NCI-H1694 treated with DMSO at 0.1 percent for 48 hours (cell line): ENCODE measurements at regions not wholly inside any gene's neighbourhood (a gene's known extent, or its start where the extent isn't known, plus 50 kb on each side); places are given as distances from the start of the nearest gene placed in this dataset.
A peak's percentile ranks its signal among the peaks of the same experiment; 100 is the strongest.

ENCODE experiments used
- DNase-seq: peaks from one replicate; lab custom pipeline; 2025; lab: John Stamatoyannopoulos, UW

DNA sequence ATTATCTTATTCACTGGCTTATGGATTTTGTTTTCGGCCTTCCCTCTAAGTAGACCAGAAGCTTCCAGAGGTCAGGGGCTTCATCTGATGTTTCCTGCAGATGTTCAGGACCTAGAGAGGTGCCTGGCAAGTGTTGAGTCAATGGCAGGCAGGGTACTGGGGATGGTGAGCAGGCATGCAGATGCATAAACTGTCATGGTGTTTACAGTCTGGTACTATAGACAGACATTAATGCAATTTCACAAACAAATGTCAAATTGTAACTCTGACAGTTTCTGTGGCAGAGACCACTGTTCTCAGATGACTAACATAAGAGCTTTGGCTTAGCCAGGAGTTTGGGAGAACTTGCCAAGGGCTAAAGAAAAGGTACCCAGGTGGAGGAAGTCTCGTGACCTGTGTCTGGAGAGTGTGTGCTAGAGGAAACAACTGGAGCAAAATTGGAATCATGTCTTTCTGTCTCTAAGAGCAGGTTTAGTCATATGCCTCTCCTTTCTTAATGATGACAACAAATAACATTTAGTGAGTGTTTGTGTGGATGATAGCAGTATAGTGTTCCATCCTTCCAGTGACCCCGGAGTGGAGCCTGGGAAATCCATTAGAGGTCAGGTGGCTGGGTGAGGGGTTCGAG, 53.7 kb upstream of the TRAK1 start:
- no peak for DNase-seq

DNA sequence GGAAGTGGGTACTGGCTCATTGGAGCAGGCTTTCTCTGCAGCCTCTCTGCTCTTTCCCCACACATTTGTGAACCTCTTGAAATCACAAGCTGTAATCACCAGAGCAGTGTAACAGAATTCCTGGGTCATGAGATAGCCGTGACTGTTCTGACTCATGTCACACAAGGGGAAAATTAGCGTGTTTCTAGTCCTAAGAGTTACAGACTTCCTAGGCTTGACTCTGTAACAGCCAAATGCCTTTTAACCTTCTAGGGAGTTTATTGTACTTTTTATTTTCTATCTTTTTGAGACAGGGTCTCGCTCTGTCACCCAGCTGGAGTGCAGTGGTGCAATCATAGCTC, 54.7 kb upstream of the TRAK1 start:
- no peak for DNase-seq

DNA sequence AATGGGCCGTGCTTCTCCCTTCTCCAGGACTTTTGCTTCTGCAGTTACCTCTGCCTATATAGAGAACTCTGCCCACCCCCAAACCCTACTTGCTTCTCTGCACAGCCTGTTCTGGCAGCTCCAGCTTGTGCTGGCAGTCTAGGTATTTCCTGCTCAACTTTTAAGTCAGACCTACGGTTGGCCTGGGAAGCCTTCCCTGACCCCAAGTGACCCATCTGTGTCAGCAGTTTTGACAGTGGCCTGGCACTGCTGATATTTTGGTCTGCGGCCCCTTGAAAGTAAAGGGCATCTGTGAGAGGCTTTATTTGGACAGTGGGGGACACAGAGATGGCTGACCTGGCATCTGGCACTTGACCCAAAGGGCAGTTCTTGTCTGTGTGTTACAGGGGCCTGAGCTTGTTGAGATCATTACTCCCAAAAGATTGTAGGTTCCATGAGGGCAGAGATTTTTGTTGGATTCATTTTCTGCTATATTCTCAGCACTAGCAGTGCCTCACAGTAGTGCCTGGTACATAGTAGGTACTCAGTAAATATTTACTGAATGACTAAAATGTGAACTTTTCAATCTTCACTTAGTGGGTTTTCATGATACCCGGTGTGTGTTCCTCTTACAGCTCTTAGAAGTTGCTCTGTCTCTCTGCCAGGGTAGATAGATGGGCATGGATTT, 55.2 kb upstream of the TRAK1 start:
- no peak for DNase-seq

DNA sequence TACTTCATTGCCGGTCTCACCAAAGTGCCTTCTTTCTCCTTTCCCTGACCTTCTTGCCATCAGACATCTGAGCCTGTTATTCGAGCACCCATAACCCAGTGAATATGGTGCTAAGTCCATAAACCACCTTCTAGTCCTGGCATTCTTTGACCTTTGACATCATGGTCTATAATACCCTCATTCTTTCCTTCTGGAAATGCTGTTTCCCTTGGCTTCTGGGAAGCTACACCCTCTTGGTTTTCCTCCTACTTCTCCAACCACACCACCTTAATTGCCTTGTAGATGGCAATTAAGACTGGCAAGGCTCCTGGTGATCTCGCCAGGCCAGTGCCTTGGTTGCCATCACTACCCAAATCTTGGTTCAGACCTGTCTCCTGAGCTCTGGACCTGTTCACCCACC, 56.1 kb upstream of the TRAK1 start:
- no peak for DNase-seq

DNA sequence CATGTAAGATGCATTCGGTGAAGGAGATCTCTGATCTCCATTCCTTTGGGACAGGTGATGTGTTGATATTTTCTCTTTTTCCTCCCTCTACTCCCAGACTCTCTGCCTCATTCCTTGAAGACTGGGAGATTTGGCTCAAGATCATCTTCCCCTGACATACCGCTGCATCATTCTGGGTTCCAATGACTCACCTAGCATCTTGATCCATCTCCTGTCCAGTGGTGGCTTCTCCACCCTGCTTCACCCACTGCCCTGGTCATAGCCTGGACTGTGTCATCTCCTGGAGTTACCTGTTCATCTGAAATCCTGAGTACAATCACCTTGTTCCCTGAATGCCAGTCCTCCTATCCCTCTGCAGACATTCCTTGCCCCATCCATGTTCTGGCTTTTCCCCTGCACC, 57.4 kb upstream of the TRAK1 start:
- no peak for DNase-seq

DNA sequence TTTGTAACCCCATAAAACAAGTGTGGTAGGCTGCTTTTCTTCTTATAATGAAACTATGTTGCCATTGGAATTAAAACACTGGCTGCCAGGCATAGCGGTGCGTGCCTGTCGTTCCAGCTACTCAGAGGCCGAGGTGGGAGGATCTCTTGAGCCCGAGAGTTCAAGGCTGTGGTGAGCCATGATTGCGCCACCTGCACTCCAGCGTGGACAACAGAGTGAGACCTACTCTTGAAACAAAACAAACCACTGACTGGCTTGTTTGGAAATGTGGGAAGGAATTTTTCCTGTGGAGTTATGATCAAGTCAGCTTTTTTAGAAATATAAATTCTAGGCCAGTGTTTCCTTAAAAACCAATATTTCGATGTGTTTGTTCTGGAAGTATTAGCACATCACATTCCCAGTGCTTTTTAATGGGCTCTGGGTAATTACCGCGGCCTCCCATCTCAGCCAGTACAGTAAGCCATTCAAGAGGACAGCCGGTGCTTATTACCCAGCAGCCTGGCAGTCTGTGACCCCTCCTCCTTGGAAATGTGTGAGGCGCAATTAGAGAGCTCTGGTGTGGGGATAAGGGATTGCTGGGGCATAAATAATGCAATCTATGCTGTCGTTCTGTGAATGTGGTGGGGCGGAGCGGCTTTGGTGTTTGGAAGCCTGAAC, 58.3 kb upstream of the TRAK1 start:
- DNase-seq, result peak; percentile 75

DNA sequence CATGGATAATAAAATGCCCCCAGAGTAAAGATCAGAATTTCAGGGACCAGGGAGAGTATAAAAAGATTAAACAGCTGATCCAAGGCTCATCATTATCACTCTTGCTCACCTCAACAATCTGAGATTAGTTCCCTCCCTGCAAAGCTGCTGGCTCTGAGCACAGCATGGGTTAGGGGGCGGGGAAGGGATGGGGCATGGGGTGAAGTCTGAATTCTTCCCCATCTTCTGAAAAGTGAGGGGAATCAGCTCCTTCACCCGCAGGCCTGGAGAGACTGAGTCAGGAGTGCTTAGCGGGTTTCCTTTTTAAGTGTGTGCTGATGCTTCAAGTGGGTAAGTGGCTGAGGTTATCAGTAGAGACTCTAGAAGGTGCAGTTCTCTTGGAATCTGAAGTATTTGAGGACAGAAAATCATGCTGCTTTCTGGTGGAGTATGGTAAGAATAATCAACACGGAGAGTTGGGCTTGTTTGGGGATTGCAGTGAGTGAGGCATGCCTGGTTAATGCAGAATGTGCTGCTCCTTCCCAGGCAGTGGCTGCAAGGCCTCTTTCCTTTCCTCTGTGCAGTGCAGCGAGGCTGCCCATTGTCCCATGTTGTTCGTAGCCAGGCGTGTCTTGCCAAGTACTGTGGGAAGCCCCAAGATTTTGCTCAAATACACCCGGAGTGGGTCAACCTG, 59.2 kb upstream of the TRAK1 start:
- no peak for DNase-seq

DNA sequence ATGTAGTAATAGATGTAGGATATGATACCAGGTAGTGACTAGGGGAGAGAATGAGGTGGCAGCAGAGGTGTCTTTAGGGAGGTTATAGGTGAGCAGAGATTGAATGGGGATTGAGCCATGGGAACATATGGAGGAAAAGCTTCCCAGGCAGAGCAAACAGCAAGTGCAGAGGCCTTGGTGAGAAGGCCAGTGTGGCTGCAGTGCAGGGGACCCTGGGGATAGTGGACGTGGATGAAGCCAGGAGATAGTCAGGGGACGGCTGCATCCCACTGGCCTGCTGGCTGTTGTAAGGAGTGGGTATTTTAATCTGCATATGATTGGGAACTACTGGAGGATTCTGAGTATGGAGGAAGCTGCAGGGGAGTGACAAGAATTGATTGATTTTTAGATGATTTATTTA, 62.7 kb upstream of the TRAK1 start:
- no peak for DNase-seq

DNA sequence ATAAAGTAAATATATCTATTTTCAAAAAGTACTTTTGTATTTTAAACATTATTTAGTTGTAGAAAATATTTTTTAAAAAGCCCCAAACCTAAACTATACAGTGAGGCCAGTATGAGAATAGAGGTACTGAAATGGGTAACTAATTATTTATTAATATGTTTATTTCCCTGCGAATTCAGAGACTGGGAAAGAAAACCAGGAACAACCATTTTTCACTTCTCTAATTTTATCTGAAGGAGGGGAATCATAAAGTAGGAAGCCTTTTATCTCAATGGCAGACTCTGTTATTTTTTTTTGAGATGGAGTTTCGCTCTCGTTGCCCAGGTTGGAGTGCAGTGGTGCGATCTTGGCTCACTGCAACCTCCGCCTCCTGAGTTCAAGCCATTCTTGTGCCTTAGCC, 63.6 kb upstream of the TRAK1 start:
- DNase-seq, result no peak

DNA sequence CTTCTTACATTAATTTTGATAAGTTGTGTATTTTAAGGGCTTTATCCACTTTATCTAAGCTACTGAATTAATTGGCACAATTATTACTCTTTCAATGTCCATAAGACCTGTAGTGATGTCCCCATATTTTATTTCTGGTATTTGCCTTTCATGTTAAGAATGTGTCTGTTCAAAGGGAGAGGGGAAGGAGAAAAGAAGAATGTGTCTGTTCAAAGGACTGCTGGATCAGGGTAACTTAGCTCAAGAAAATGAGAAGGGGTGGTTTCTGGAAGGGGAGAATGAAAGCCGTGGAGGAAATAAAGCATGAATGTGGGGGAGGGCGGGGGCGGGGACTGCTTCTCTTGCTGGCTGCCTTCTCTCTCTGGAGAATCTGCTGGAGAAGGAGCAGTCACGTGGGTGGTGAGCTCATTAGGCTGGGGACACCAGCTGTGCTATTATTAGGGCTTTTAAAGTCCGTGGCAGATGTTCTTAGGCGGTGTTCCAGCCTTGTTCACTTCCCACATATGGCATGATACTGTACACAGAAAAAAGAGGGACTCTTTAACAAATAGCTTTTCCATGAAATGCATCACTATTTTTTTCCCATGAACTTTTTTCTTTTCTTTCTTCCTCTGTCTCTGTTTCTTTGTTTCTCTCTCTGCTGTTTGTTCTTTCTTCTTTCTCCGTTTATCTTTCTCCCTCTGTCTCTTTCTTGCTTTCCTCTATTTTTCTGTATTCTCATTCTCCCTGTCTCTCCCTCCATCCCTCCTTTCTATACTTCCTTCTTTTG, 63.7 kb upstream of the ULK4 start:
- peak; percentile 86 for DNase-seq

DNA sequence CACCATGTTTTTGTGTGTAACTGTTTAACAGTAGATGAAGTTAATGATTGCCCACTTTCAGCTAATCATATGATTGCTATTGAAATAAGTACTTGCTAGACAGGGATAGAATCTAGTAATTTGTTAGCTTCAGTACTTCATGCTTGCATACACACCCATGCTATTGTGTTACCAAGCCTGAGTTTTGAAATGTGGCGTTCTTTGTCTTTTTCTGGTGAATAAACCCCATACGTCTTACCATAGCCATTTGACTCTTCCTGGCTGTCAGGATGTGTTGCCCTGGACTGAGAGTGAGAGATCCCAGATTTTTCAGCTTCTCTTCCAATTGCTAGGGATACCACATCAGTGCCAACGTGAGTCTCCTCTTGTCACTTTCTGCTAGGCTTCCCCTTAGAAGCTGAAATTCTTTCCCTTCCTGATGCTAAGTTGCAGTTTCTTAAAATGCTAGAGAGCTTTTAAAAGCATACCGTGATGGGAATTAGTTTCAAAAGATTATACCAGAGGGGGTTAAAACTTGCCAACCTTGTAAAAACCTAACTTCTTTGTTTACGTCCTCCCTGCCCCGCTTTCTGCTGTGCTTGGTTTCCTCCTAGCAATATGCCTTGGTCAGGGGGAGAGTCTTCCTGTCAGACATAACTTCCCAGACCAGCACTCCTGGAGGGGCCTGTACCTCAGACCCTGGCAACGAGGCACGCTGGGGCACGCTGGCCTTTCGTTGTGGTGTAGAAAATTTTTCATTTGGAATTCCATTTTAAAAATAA, 62.9 kb upstream of the ULK4 start:
- DNase-seq, result no peak

DNA sequence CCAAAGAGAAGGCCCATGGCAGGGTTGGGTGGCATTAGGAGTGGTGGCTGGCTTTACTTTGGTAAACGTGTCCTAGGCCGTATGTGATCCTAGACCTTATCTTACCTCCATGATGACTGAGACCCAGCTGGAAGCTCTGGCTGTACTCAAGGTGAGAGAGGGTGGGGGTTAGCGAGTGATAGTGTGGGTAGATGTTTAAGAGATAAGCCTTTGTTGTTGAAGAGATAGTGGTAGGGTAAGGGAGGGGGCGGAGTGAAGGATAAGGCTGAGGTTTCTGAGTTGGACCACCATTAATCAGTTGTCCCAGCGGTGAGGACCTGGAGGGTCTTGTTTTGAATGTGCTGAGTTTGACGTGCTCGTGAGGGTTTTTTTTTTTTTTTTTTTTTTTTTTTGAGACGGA, 61.5 kb upstream of the ULK4 start:
- no peak for DNase-seq

DNA sequence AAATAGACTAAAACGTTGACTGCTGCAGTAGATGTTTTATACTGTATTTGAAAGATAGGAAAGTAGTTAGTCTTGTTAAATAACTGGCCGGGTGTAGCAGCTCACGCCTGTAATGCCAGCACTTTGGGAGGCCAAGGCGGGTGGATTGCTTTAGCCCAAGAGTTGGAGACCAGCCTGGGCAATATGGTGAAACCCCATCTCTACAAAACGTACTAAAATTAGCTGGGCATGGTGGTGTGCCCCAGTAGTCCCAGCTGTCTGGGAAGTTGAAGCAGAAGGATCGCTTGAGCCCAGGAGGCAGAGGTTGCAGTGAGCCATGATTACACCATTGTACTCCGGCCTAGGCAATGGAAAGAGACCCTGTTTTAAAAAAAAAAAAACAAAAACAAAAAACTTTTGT, 60.5 kb upstream of the ULK4 start:
- no peak for DNase-seq

DNA sequence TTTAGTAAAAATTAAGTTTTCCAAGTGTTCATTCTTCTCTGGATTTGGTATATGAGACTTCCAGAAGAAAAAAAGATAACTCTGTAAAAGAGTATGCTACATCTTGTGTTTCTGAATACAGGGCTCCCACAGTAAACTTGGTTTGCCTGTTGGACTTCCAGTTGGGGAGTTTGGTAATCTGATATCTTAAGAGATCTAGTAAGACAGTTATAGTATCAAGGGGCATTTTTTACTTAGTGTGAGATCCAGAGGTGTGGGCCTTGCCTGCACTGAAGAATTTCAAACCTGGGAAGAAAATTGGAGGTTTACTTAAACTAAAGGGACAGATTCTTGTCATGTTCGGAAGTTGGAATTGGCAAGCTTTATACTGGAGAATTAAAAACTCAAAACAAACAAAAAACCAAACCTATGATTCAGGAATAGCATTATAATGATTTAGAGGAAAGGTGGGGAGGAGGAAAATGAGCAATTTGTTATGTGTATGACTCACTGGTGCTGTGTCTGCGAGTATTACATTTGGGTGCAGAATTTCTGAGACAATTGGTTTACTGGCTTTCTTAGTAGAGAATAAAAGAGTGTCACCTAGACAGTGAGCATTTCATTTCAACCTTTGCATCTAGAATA, 58.9 kb upstream of the ULK4 start:
- DNase-seq, result no peak

DNA sequence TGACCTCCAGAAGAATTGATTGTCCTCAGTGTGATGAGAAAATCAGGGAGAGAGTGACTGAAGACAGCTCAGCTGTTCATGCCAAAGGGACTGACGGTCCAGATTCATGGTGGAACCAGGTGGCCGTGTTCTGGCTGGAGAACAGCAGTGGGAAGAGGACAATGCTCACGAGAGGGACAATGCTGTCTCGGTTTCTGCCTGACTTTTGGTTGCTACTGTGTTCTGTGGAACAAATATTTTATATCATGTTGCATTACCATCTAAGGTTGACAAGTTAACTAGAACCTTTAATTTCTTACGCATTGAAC, 58.0 kb upstream of the ULK4 start:
- DNase-seq, result no peak

DNA sequence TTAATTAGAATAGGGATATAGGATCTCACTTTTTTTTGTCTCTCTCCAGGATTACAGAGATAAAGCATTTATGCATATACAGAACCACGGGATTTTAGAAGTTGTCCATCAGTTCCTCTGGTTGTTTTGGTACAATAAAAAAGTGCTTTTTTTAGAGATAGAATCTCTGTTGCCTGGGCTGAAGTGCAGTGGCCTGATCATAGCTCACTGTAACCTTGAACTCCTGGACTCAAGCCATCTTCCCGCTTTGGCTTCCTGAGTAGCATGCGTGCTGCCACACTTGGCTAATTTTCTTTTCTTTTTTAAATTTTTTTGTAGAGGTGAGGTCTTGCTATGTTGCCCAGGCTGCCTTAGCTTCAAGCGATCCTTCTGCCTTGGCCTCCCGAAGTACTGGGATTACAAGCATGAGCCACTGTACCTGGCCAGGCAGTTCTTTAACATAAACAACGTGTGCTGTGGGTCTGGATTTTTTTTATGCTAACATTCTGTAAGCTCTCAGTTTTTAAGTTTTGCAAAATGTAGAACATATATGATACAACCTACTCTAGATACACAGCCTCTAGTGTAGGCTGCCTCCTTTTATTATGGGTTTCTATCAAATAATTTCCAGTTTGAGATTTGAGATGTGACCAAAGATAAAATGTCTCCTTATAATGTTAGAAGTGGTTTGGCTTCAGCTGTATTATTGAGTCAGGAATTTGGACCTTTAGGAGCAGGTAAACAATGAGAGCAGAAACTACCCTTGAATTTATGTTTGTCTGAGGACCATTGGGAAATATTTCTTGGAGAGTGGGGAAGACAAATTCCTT, 57.4 kb upstream of the ULK4 start:
- DNase-seq, result no peak

DNA sequence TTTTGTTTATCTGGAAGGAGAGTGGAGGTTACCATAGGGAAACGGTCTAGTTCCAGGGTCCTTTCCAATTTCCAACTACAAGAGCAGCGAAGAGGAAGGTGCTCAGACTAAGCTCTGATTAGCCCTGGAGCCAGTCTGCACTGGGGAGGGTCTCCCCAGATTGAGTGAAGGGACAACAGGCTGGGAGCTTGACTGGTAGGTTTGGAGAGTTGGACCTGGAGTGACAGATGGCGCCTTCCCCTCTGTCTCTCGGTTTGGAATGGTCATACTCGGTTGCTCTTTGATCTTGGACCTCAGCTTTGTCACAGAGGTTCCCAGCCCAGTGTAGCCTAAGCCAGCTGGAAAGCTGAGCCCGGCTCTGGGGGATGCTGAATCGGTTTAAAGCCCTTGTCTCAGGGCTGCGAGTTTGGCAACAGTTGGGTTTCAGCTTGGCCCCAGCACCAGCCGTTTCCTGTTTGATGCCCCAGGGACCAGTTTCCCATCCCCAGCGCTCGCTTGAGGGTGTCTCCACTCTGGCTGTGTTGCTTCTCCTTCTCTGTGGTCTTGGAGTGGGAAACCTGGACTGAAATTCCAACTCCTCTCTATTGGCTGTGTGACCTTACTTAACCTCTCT, 53.1 kb upstream of the ULK4 start:
- no peak for DNase-seq

DNA sequence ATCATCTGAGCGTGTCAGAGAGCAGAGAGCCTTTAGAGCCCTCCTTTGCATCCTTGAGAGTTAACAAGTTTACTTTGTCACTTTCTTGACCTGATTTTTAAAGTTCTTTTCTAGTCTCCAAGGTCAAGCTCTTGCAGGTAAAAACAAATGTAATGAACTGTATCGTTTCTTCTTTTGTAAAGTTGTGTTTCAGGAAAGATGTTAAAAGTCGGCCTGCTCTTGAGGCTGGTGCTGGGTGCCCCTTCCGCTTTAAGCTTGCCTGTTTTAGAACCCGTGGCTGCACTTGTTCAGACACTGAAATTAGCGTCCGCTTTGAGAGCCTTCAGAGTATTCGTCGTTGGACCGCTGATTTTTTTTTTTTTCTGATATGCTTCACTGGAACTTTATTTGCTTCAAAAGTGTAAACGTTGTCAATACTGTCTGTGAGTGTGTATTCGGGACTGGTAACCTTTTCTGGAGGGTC, 52.6 kb upstream of the ULK4 start:
- DNase-seq, result no peak

DNA sequence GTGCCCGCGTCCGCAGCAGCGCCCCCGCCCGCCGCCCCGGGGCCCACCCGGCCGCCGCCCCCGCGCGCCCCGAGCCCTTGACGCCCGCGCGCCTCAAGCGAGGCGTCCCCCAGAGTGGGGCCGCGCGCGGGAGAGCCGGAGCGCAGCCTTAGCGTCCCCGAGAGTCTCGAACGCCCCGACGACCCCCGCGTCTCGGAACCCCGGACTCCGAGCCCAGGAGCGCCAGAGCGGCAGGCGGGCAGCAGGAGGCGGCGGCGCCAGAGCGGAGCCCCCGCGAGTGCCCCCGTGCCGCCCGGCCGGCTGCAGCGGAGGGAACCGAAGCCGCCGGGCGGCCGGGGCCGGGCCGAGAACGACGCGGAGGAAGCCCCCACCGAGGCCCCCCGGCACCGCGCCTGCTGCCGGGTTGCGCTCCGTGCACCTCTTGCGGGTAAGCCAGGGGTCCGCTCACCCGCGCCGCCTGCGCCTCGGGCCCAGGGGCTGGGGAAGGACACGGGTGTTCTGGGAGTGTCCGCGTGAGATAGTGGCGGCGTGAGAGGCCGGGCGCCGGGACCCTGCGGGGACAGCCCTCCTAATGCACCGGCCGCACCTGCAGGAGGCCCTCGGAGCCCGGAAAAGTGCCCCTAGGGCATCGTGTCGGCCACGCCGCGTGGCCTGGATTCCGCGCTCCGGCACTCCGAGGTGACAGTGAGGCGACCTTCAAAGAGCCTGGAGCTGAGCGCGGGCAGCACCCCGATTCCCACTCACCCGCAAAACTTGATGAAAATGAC, 52.0 kb upstream of the ULK4 start:
- no peak for DNase-seq
